Loucy (cell line): ENCODE measurements at regions not wholly inside any gene's neighbourhood (a gene's known extent, or its start where the extent isn't known, plus 50 kb on each side); places are given as distances from the start of the nearest gene placed in this dataset.

Source experiments
- H2AFZ ChIP-seq: fragments of 200-600 bp; sonication (generic); 2 replicates; pipeline ENCODE4 v1.6.0; 2016; ENCODE audit warnings: antibody characterized with exemption, mild to moderate bottlenecking, low read length, moderate library complexity
- H3F3A ChIP-seq: fragments of 200-600 bp; 2 replicates; pipeline ENCODE4 v1.6.0; 2016; ENCODE audit warnings: antibody characterized with exemption, low read depth, mild to moderate bottlenecking
- H3K27me3 ChIP-seq: fragments of 200-600 bp; sonication (generic); 2 replicates; pipeline ENCODE4 v1.6.1; 2014; ENCODE audit warnings: low read length, mild to moderate bottlenecking; ENCODE audit not compliant: insufficient read depth, poor library complexity, severe bottlenecking
- H3K36me3 ChIP-seq: fragments of 200-600 bp; sonication (generic); 2 replicates; pipeline ENCODE4 v1.6.1; 2016; ENCODE audit warnings: low read length; ENCODE audit not compliant: insufficient read depth
- H3K4me1 ChIP-seq: fragments of 200-600 bp; sonication (generic); 2 replicates; pipeline ENCODE4 v1.5.1; 2014; ENCODE audit warnings: low read length, mild to moderate bottlenecking; ENCODE audit not compliant: insufficient read depth, poor library complexity, severe bottlenecking
- H3K4me2 ChIP-seq: fragments of 200-600 bp; sonication (generic); 2 replicates; pipeline ENCODE4 v1.6.0; 2014; ENCODE audit warnings: antibody characterized with exemption, low read length, low read depth, mild to moderate bottlenecking; ENCODE audit not compliant: poor library complexity, severe bottlenecking
- H3K4me3 ChIP-seq: fragments of 200-600 bp; sonication (generic); 2 replicates; pipeline ENCODE4 v1.5.1; 2014; ENCODE audit warnings: low read length, mild to moderate bottlenecking, mixed read lengths; ENCODE audit not compliant: poor library complexity, severe bottlenecking
- H3K79me2 ChIP-seq: fragments of 200-600 bp; sonication (generic); 2 replicates; pipeline ENCODE4 v1.6.1; 2014; ENCODE audit warnings: low read length; ENCODE audit not compliant: insufficient read depth
- H3K9ac ChIP-seq: fragments of 200-600 bp; sonication (generic); 2 replicates; pipeline ENCODE4 v1.6.0; 2014; ENCODE audit warnings: mild to moderate bottlenecking, low read depth, low read length, moderate library complexity; ENCODE audit not compliant: poor library complexity, severe bottlenecking
- H3K9me2 ChIP-seq: fragments of 200-600 bp; sonication (generic); replicated peaks from 2 replicates; pipeline ENCODE4 v1.6.1; 2016; ENCODE audit warnings: low read depth, low read length, mixed read lengths
- H3K9me3 ChIP-seq: fragments of 200-600 bp; sonication (generic); 2 replicates; pipeline ENCODE4 v1.6.1; 2014; ENCODE audit warnings: mild to moderate bottlenecking, antibody characterized with exemption, low read length, low read depth; ENCODE audit not compliant: insufficient read depth
- H4K20me1 ChIP-seq: fragments of 200-600 bp; sonication (generic); 2 replicates; pipeline ENCODE4 v1.6.0; 2014; ENCODE audit warnings: antibody characterized with exemption, low read length, mild to moderate bottlenecking; ENCODE audit not compliant: insufficient read depth, poor library complexity, severe bottlenecking
- CTCF ChIP-seq: fragments of 200-600 bp; sonication (generic); conservative IDR thresholded peaks from 2 replicates; pipeline ENCODE4 v1.5.1; 2014; ENCODE audit warnings: mild to moderate bottlenecking, antibody characterized with exemption, low read length
- EZH2phosphoT487 ChIP-seq: fragments of 200-600 bp; IDR thresholded peaks from 2 replicates; pipeline ENCODE4 v1.6.1; 2018; ENCODE audit warnings: antibody characterized with exemption, mild to moderate bottlenecking, moderate library complexity, borderline replicate concordance

GRCh38 chr16:17603626-17604025 lies 132.9 kb upstream of the XYLT1 start:
- H2AFZ ChIP-seq = peak overlapping the region; percentile 53
- H3K9me3 ChIP-seq = 0 out of 2 replicates have a peak, but pooled peaks cover 3% of the 10 kb centered on the region
- H3K4me1 ChIP-seq = peaks cover 53% of the 10 kb centered on the region

GRCh38 chr16:17602678-17603077 lies 131.9 kb upstream of the XYLT1 start:
- no peaks in the 10 kb centered on the region for H3K27me3 ChIP-seq
- peak overlapping the region; percentile 3 for H3K4me3 ChIP-seq
- no peak overlapping the region for H2AFZ ChIP-seq
- H3K4me1 ChIP-seq = peaks cover 50% of the 10 kb centered on the region
- H3K36me3 ChIP-seq = no peaks in the 10 kb centered on the region
- no peak for TF ChIP-seq CTCF
- TF ChIP-seq EZH2phosphoT487 = no peak
- peaks cover 5% of the 10 kb centered on the region; the same call in 1 of the 2 replicates for H3F3A ChIP-seq
- H3K9me2 ChIP-seq = no peaks in the 10 kb centered on the region
- H3K9me3 ChIP-seq = 0 out of 2 replicates have a peak, but pooled peaks cover 3% of the 10 kb centered on the region
- H3K4me2 ChIP-seq = peak overlapping the region; percentile 45
- H3K9ac ChIP-seq = no peak overlapping the region
- H4K20me1 ChIP-seq = no peaks in the 10 kb centered on the region
- H3K79me2 ChIP-seq = no peaks in the 10 kb centered on the region

More at GRCh38 chr16:17603626-17604025, 132.9 kb upstream of the XYLT1 start:
- TF ChIP-seq EZH2phosphoT487 = no peak
- TF ChIP-seq CTCF = no peak
- Histone ChIP-seq H3F3A (peaks cover 5% of the 10 kb centered on the region; the same call in 1 of the 2 replicates), H3K36me3 (no peaks in the 10 kb centered on the region), H3K9ac (peak overlapping the region; percentile 3), H3K27me3 (no peaks in the 10 kb centered on the region), H3K4me3 (no peak overlapping the region), H4K20me1 (no peaks in the 10 kb centered on the region), H3K9me2 (no peaks in the 10 kb centered on the region), H3K79me2 (no peaks in the 10 kb centered on the region), H3K4me2 (peak overlapping the region; percentile 8)

- Histone ChIP-seq H3K9me2 (no peaks in the 10 kb centered on the region), H3F3A (no peaks in the 10 kb centered on the region; the same call in 1 of the 2 replicates), H3K79me2 (no peaks in the 10 kb centered on the region), H3K9me3 (0 out of 2 replicates have a peak, but pooled peaks cover 3% of the 10 kb centered on the region), H3K27me3 (no peaks in the 10 kb centered on the region), H3K4me1 (peaks cover 30% of the 10 kb centered on the region), H2AFZ (no peak overlapping the region), H4K20me1 (no peaks in the 10 kb centered on the region), H3K4me3 (no peak overlapping the region), H3K4me2 (no peak overlapping the region), H3K36me3 (no peaks in the 10 kb centered on the region), H3K9ac (no peak overlapping the region)
- TF ChIP-seq EZH2phosphoT487 (no peak), CTCF (no peak)
These were observed 128.2 kb upstream of the XYLT1 start for GRCh38 chr16:17598968-17599367.
